Karpas-422 (cell line): ENCODE measurements at regions not wholly inside any gene's neighbourhood (a gene's known extent, or its start where the extent isn't known, plus 50 kb on each side); places are given as distances from the start of the nearest gene placed in this dataset.
A peak's percentile ranks its signal among the peaks of the same experiment; 100 is the strongest.

Experiments used
- DNase-seq: peaks from one replicate; pipeline ENCODE4 v3.0.0-alpha.2; 2015
- H2AFZ ChIP-seq: fragments of 200-600 bp; sonication (generic); 2 replicates; pipeline ENCODE4 v1.6.1; 2014; ENCODE audit warnings: antibody characterized with exemption, low read length, mixed read lengths
- H3K27ac ChIP-seq: fragments of 200-600 bp; sonication (generic); 2 replicates; pipeline ENCODE4 v1.5.1; 2014; ENCODE audit warnings: mild to moderate bottlenecking, low read length, moderate library complexity
- H3K27me3 ChIP-seq: fragments of 200-600 bp; sonication (generic); 2 replicates; pipeline ENCODE4 v1.6.1; 2014; ENCODE audit warnings: low read length, mixed read lengths
- H3K36me3 ChIP-seq: fragments of 200-600 bp; sonication (generic); 2 replicates; pipeline ENCODE4 v1.6.1; 2014; ENCODE audit warnings: low read length, mixed read lengths; ENCODE audit not compliant: insufficient read depth
- H3K4me1 ChIP-seq: fragments of 200-600 bp; sonication (generic); 2 replicates; pipeline ENCODE4 v1.6.1; 2014; ENCODE audit warnings: mild to moderate bottlenecking, low read length, mixed read lengths
- H3K4me2 ChIP-seq: fragments of 200-600 bp; sonication (generic); 2 replicates; pipeline ENCODE4 v1.6.1; 2014; ENCODE audit warnings: low read length, low read depth, mild to moderate bottlenecking; ENCODE audit not compliant: poor library complexity, severe bottlenecking
- H3K4me3 ChIP-seq: fragments of 200-600 bp; sonication (generic); 2 replicates; pipeline ENCODE4 v1.5.1; 2014; ENCODE audit warnings: mild to moderate bottlenecking, antibody characterized with exemption, low read length, mixed read lengths
- H3K79me2 ChIP-seq: fragments of 200-600 bp; sonication (generic); 2 replicates; pipeline ENCODE4 v1.6.1; 2014; ENCODE audit warnings: mild to moderate bottlenecking, low read length, mixed read lengths
- H3K9ac ChIP-seq: fragments of 200-600 bp; sonication (generic); 2 replicates; pipeline ENCODE4 v1.6.0; 2014; ENCODE audit warnings: low read length
- H3K9me2 ChIP-seq: fragments of 200-600 bp; sonication (generic), shearing (Covaris generic); replicated peaks from 2 replicates; pipeline ENCODE4 v1.6.0; 2014; ENCODE audit warnings: mild to moderate bottlenecking, low read length, moderate library complexity; ENCODE audit not compliant: insufficient read depth
- H3K9me3 ChIP-seq: fragments of 300-700, 200-600 bp; sonication (generic); 2 replicates; pipeline ENCODE4 v1.6.1; 2014; ENCODE audit warnings: low read length, mixed read lengths
- H4K20me1 ChIP-seq: fragments of 200-600 bp; sonication (generic); 2 replicates; pipeline ENCODE4 v1.6.1; 2014; ENCODE audit warnings: mild to moderate bottlenecking, antibody characterized with exemption, low read length, low read depth; ENCODE audit not compliant: insufficient read depth

DNA sequence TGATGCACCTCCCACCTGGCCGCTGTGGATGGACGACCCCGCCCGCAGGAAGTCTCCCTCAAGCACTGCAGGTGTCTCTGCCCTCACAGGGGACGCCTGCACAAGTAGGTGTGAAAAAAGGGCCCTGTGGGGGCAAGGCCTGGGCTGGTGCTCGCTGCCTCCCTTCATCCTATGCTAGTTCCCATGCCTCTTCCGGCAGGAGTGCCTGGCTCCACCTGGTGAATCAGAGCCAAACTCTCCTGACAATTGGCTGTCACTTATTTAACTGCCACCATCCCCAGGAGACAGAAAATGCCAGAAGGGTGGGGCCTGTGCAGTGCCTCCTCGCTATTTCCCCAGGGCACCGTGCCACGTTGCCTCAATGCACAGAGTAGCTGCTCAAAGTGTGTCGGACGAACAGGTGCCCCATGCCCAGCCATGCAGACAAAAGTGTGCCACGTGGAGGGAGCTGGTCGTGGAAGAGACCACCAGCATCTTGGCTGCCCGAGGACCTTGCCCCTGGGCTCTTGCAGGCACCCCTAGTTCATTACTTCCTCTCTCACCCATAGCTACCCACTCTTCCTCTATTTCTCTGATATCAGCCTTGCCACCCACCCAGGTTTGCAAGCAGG, 170.7 kb downstream of the SEC14L1 start:
- H3K9me2 ChIP-seq = no peaks in the 10 kb centered on the region
- H3K9ac ChIP-seq = no peak overlapping the region
- no peaks in the 10 kb centered on the region for H3K9me3 ChIP-seq
- no peaks in the 10 kb centered on the region for H3K27me3 ChIP-seq
- no peaks in the 10 kb centered on the region for H4K20me1 ChIP-seq
- peaks cover 18% of the 10 kb centered on the region for H3K4me1 ChIP-seq
- no peak overlapping the region for H3K27ac ChIP-seq
- no peaks in the 10 kb centered on the region for H3K79me2 ChIP-seq
- peak; percentile 53 for DNase-seq
- no peaks in the 10 kb centered on the region for H3K36me3 ChIP-seq
- peak overlapping the region; percentile 26 for H3K4me2 ChIP-seq
- no peak overlapping the region for H2AFZ ChIP-seq
- no peak overlapping the region for H3K4me3 ChIP-seq

DNA sequence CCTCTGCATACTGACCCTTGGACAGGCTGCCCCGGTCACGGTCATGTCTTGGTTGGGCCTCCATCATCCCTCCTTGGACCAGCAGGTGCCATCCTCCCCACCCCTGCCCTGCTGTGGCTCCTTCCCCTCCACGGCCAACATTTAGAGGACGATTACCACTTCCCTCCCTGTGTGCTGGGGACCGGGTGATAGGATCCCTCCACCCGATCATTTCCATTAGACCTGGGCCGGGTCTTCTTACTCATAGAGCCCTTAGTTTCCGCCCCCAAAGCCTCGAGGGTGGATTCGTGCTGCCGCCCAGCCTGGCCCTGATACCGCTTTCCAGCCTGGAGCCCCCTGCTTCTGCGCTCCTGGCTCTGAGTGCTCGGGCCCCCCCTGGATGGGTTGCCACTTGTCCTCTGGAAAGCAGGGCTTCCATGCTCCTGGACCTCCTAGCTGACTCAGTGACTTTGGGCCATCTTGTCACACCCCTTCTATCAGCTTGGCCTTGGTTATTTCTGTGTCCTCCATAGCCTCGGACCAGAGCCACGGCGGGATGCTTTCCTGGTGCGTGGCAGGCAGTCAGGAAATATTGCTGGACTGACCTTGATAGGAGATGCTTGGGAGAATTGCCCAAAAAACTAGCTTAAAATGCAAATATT, 171.4 kb downstream of the SEC14L1 start:
- H2AFZ ChIP-seq = no peak overlapping the region
- H3K4me2 ChIP-seq = no peak overlapping the region

DNA sequence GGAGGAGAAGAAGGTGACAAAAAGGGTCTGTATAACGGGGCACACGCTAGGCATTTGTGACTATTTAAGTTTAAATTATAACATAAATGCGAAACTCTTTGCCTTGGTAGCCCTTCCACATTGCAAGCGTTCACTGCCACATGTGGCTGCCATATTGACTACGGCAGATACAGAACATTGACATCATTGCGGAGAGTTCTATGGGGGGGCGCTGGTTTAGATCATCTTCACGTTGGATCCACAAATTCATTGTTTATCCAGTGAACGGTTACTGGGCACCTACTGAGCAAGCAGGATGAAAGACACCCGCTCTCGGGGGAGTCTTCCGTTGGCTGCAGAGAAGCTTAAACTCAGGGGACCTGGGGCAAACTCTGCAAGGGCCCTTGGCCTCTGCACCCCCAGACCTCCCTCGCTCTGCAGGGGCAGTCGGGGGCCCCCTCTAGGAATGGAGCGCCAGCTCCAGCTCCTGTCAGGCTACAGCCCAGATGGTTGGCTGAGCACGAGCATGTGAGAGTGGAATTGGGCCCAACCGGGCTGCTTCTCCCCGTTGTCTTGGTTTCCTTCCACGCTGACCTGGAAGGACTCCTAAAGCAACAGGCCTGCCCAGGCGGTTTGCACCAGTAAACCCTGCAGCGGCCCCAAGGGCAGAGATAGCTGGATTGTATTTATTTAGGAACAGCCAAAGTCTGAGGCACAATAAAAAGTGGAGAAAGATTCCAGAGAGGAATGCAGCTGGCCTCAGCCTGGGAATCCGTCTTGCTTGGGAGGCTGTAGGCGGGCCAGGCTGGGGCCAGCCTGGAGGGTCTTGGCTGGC, 172.2 kb downstream of the SEC14L1 start:
- H3K27me3 ChIP-seq = no peaks in the 10 kb centered on the region
- no peak overlapping the region for H3K4me2 ChIP-seq
- no peaks in the 10 kb centered on the region for H3K9me3 ChIP-seq
- H3K4me3 ChIP-seq = no peak overlapping the region
- no peak for DNase-seq
- no peak overlapping the region for H3K27ac ChIP-seq
- H3K9me2 ChIP-seq = no peaks in the 10 kb centered on the region
- H4K20me1 ChIP-seq = no peaks in the 10 kb centered on the region
- H3K79me2 ChIP-seq = no peaks in the 10 kb centered on the region
- no peak overlapping the region for H3K9ac ChIP-seq
- no peak overlapping the region for H2AFZ ChIP-seq
- peaks cover 18% of the 10 kb centered on the region for H3K4me1 ChIP-seq
- H3K36me3 ChIP-seq = no peaks in the 10 kb centered on the region

More for the DNA sequence above, 171.4 kb downstream of the SEC14L1 start:
- Histone ChIP-seq H3K27ac (no peak overlapping the region), H3K4me3 (no peak overlapping the region), H4K20me1 (no peaks in the 10 kb centered on the region), H3K9ac (no peak overlapping the region), H3K27me3 (no peaks in the 10 kb centered on the region), H3K4me1 (peaks cover 18% of the 10 kb centered on the region), H3K9me3 (no peaks in the 10 kb centered on the region), H3K9me2 (no peaks in the 10 kb centered on the region), H3K36me3 (no peaks in the 10 kb centered on the region), H3K79me2 (no peaks in the 10 kb centered on the region)
- no peak for DNase-seq

DNA sequence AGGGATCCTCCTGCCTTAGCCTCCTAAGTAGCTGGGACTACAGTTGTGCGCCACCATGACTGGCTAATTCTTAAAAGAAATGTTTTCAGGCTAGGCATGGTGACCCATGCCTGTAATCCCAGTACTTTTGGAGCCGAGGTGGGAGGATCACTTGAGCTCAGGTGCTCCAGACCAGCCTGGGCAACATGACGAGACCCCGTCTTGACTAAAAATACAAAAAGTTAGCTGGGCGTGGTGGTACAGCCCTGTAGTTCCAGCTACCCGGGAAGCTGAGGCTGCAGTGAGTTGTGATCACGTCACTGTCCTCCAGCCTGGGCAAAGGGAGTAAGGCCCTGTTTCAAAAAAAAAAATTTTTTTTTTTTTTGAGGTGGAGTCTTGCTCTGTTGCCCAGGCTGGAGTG, 173.1 kb downstream of the SEC14L1 start:
- peaks cover 18% of the 10 kb centered on the region for H3K4me1 ChIP-seq
- no peaks in the 10 kb centered on the region for H4K20me1 ChIP-seq
- no peaks in the 10 kb centered on the region for H3K79me2 ChIP-seq
- H3K27me3 ChIP-seq = no peaks in the 10 kb centered on the region
- H3K36me3 ChIP-seq = no peaks in the 10 kb centered on the region
- no peaks in the 10 kb centered on the region for H3K9me3 ChIP-seq
- no peak overlapping the region for H3K4me2 ChIP-seq
- H2AFZ ChIP-seq = no peak overlapping the region
- no peak overlapping the region for H3K9ac ChIP-seq
- H3K9me2 ChIP-seq = no peaks in the 10 kb centered on the region
- no peak overlapping the region for H3K4me3 ChIP-seq
- DNase-seq = no peak
- H3K27ac ChIP-seq = no peak overlapping the region

DNA sequence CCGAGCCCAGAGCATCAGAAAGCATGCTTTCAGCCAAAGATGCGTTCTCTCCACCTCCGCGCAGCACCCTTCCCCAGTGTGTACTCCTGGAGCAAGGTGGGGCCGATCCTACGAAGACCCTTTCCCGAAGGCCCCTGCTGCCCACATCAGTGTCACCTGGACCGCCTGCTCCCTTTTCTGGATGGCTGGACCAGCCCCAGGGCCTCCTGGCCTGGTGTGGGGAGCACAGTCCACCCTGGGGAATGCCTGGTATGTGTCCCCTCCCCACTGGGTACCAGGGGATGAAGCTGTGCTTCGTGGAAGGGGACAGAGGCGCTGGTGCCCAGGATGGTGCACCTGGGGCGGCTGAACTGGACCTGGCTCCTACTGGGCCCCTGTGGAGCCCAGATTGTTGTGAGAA, 173.8 kb downstream of the SEC14L1 start:
- Histone ChIP-seq H3K4me1 (peaks cover 25% of the 10 kb centered on the region), H3K27me3 (no peaks in the 10 kb centered on the region; the same call in 1 of the 2 replicates), H3K79me2 (no peaks in the 10 kb centered on the region), H2AFZ (no peak overlapping the region), H4K20me1 (no peaks in the 10 kb centered on the region), H3K9me3 (no peaks in the 10 kb centered on the region), H3K36me3 (no peaks in the 10 kb centered on the region), H3K27ac (no peak overlapping the region), H3K4me2 (no peak overlapping the region), H3K4me3 (no peak overlapping the region), H3K9ac (no peak overlapping the region), H3K9me2 (no peaks in the 10 kb centered on the region)
- DNase-seq = no peak

DNA sequence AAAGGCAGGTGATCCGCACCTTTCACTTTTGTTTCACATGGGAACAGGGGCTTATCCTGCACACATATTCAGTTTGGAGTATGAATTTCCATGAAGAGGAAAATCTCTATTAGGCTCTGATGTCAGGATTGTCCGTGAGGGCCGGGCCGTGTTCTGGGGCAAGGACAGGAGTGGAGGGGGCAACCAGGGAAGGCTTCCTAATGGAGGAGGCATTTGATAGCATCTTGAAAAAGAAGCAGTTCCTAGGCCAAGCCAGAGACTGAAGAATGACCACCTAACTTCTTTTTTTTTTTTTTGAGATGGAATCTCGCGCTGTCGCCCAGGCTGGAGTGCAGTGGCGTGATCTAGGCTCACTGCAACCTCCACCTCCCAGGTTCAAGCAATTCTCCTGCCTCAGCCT, 174.2 kb downstream of the SEC14L1 start:
- Histone ChIP-seq H3K4me3 (no peak overlapping the region), H3K4me1 (peaks cover 29% of the 10 kb centered on the region), H3K9me2 (no peaks in the 10 kb centered on the region), H2AFZ (no peak overlapping the region), H3K27ac (no peak overlapping the region), H3K9me3 (no peaks in the 10 kb centered on the region), H3K9ac (no peak overlapping the region), H3K36me3 (no peaks in the 10 kb centered on the region), H3K27me3 (no peaks in the 10 kb centered on the region; the same call in 1 of the 2 replicates), H3K4me2 (no peak overlapping the region), H3K79me2 (no peaks in the 10 kb centered on the region), H4K20me1 (no peaks in the 10 kb centered on the region)
- DNase-seq = no peak

DNA sequence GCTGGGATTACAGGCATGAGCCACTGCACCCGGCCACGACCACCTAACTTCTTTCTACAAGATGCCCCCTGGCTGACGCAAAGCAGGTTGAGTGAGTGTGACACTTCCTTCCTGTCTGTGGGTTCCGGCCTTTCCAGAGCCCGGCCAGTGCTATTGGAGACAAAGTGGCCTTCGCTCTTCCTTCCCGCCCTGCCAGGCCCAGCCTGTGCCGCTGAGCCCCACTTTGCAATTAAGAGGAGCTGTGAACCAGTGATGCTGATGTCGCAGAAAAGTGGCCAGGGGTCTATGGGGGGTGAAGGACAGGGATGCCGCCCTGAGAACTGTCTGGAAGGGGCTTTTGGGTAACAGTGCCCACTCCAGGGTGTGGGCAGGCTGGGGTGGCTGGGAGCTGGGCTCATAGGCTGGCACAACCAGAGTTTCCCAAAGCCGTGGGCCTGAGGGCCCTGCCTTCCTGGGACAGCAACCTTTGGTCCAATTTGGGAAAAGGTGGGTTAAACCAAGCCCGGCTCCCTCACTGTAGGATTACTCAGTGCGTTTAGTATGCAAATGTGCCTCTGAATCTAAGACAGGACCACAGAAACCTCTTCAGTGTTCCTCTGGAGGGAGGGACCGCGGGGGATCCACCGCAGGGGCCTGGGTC, 174.9 kb downstream of the SEC14L1 start:
- Histone ChIP-seq H3K27ac (no peak overlapping the region), H3K9me3 (no peaks in the 10 kb centered on the region)
- no peak for DNase-seq

DNA sequence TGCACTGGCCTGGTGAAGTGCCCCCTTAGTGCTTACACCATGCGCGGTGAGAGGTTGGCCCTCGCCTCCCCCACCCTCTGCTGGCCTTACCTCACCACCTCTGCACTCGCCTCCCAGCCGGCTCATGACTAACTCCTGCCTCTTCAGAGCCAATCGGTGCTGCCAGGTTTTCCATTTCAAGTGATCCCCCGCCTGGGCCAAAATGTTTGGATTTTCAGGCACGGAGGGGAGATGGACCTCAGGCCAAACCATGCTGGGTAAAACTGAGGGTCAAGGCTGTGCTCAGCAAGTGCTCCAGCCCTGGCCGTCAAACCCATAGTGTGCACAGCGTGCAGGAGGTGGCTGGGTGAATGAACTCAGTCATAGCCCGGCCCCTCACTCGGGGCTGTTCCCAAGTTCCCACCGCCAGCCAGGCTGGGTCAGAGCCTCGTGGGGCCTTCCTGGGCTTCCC, 175.4 kb downstream of the SEC14L1 start:
- H3K4me1 ChIP-seq = peaks cover 40% of the 10 kb centered on the region
- H3K36me3 ChIP-seq = no peaks in the 10 kb centered on the region
- DNase-seq = no peak
- no peaks in the 10 kb centered on the region for H4K20me1 ChIP-seq
- no peaks in the 10 kb centered on the region for H3K9me3 ChIP-seq
- no peaks in the 10 kb centered on the region for H3K9me2 ChIP-seq
- H3K79me2 ChIP-seq = no peaks in the 10 kb centered on the region
- no peak overlapping the region for H3K27ac ChIP-seq
- H2AFZ ChIP-seq = no peak overlapping the region
- no peaks in the 10 kb centered on the region; the same call in 1 of the 2 replicates for H3K27me3 ChIP-seq
- H3K4me3 ChIP-seq = no peak overlapping the region
- no peak overlapping the region for H3K4me2 ChIP-seq
- no peak overlapping the region for H3K9ac ChIP-seq

More for the DNA sequence above, 174.9 kb downstream of the SEC14L1 start:
- Histone ChIP-seq H3K4me2 (no peak overlapping the region), H3K9me2 (no peaks in the 10 kb centered on the region), H4K20me1 (no peaks in the 10 kb centered on the region), H3K36me3 (no peaks in the 10 kb centered on the region), H3K4me1 (peaks cover 36% of the 10 kb centered on the region), H3K79me2 (no peaks in the 10 kb centered on the region), H3K27me3 (no peaks in the 10 kb centered on the region; the same call in 1 of the 2 replicates), H3K9ac (no peak overlapping the region), H2AFZ (no peak overlapping the region), H3K4me3 (no peak overlapping the region)
